LHCN-M2 (cell line): ENCODE measurements at regions not wholly inside any gene's neighbourhood (a gene's known extent, or its start where the extent isn't known, plus 50 kb on each side); places are given as distances from the start of the nearest gene placed in this dataset.

ENCODE experiments used
- DNase-seq: peaks from one replicate; pipeline ENCODE4 v3.0.0-alpha.2; 2012; ENCODE audit warnings: low read depth

DNA sequence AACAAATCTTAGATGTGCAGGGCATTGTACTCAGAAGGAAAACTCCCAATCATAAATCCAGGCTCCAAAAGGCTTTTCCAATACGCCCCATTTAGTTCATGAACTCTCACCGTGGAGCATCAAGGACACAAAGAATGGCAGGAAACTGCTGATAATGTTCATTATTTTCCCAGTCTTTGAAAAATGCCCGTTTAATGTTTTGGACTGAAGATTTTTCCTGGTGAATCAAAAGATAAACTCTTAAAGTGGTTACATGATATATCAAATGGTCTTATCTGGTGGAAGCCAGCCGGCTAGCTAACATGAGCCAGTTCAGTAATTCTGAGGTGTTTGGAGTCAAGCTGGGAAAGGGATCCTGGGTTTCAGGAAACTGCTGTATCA, 62.1 kb upstream of the AP1S2 start:
- DNase-seq = no peak

DNA sequence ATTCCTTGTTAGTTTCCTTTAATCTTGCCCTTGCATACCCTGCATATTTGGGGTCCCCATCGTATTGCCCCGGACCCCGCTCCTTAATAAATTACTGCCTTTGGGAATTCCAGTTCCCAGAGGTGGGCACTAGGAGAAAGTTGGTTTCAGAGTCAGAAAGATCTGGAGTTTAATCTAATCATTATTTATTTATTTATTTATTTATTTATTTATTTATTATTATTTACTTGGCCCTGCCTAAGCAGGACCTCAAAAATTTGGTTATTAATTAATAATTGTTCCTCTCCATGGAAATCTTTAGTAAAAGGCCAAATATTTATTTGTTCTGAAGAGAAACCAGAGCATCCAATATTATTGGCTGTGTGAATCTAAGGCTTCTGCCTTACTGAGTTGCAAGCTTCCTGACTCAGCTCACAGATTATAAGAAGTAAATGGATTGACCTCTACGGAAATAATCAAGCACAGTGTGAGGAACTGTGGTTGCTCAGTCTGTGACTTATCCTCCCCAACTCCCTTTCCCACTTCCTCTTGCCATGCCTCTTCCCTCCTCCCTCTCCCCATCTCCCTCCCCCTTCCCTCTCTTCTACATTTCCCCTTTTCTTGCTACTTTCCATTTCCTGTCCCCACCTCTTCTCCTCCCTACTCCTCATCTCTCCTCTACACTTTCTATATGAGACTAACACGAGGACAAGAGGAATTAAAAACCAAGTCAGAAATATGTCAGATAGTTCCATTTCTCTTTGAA, 61.5 kb upstream of the AP1S2 start:
- DNase-seq = no peak

DNA sequence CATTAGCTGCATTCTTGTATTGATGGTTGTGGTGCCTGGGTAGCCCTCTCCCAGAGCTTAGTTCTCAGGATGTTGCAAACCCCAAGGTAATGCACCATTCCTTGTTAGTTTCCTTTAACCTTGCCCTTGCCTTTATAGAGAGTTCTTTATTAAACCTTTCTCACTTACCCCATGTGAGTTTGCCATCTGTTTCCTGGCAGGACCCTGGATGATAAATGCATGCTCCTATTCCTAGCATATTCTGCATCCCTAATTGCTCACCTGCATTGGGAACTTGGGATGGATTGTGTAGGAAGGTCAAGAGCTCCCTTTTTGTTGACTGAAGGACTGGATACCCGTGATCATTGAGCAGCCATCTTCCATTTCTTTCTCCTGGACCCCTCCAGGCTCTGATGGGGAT, 59.9 kb upstream of the AP1S2 start:
- no peak for DNase-seq

DNA sequence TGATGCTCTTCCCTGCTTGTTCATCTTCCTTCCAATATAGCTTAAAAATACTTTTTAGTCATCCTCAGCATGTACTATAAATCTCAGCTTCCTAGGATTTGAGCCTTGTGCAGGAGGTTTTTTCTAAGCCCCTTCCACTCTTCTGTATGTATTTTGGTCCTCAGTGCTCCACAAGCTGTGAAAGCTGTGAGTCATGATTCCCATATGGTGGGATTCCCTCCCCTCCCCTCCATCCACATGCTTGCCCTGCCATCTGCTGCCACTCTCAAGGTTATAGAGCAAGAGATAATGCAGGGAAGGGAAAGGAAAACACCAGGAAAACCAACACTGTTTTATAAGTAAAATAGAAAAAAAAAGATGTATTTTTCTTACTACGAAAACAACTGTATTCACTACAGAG, 58.5 kb upstream of the AP1S2 start:
- DNase-seq = no peak

DNA sequence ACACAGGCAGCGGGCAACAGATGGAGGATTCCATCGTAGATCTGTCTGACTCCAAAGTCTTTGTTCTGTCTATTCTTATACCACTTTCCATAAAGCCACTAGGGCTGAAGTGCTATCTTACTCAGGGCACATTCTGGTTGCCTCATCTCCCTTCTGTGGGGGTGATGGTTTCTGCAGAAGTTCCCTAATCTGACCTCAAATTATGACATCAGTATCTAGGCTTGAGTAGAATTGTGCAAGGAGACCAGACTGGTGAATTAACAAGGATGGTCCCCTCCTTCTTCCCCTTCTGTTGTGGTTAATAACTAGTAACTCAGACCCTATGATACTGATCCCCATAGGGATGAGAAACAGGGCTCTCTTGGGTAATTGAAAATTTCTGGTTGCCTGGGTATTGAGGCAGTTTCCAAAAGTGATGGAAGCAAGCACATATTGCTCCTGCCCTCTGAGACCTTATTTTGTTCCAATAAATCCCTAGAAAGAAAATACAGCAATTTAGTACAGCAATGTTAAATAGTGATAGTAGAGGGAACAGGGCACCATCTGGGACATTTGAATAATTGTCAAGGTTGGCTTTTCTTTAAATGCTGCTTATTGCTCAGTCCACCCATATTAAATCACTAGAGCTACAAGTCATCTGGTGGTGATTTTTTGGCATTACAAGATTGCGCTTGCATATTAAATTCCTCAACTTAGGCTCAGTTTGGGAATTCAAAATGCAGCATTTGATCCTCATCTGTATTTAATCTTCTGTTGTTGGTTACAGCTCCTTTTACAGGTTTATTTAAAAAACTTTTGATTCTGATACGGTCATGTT, 57.3 kb upstream of the AP1S2 start:
- peak; percentile 29 for DNase-seq

DNA sequence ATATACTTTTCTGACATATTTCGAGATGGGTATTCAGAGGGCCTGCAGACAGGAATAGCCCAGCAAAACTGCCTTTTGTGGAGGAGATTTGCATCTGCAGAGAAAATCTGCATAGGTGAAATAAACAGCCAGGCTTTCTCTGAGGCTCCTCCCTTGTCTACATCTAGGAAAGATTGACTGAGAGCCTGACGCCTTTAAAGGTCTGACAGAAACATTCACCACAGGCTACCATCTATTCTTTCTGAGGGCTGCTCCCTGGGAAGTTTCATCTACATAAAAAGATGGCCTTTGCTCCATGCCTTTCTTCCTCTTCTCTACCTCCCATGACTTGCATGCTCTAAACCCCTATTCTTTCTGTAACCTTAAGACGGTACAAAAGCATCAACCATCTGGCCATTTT, 55.0 kb upstream of the AP1S2 start:
- no peak for DNase-seq

DNA sequence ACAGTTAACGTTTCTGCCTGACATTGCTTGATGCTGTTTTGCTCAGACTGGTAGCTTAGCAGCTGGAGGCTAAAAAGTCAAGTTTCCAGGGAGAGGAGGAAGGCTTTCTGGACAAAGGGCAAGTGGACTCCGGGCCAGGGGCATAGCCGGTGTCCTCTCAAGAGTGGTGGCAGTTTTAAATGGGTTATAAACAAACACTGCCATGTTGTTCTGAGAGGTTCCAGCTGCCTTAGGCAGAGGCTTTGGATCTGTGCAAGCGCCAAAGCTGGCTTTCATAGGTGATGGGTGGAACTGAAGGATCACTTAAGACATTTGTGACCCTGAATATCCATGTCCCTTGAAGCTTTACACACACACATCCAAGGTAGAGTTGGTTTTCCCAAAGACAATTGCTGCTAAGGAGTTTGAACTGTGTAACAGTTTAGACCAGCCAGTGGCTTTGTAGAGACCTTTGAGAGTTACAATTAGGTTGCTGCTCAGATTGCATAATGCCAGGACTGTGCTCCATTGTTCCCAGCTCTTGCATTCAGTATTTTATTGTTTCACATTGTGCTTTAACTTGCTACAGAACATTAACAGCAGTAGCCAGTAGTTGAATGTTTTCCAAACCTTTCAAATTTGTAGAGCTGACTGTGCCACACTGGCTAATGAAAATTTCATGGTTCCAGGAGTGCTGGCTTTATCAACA, 54.1 kb upstream of the AP1S2 start:
- no peak for DNase-seq

DNA sequence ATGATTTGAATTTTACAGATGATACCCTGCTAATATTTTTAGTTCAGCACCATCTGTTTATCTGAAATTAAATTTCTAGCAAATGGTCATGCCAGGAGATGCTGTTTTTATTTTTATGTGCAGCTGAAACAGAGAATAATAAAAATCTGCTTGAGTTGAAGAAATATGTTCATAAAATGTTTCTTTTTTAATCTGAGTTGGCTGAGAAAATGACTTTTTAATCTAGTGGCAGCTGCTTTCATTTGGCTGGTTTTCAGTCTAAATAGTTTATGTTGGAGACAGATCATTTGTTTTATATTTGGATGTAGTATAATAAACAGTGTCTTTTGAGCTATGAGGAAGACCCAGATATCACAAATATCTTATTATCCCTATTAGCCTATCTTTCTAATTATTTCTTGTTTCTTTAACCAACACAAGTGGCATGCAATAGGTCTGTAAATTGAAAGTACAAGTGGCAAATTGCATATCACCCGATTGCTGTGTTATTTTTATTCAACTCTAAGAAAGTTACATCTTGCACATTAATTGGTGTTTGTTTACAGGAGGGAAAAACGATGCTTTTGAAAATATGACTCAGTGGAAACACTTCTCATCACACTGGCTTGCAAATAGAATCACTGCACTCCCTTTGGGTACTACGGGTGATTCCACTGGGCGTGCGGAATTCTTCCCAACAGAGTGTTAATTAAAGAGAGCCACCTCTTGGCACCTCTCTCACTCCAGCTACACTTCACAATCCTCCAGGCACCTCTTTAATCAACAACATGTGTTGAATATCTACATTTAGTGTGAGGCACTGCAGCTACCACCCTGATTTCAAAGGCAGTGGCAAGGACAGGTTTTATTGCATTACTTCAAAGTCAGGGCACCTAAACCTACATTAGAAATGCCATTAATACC, 51.7 kb upstream of the AP1S2 start:
- DNase-seq = no peak
